ENCODE measurements at regions not wholly inside any gene's neighbourhood (a gene's known extent, or its start where the extent isn't known, plus 50 kb on each side); places are given as distances from the start of the nearest gene placed in this dataset.

DNA sequence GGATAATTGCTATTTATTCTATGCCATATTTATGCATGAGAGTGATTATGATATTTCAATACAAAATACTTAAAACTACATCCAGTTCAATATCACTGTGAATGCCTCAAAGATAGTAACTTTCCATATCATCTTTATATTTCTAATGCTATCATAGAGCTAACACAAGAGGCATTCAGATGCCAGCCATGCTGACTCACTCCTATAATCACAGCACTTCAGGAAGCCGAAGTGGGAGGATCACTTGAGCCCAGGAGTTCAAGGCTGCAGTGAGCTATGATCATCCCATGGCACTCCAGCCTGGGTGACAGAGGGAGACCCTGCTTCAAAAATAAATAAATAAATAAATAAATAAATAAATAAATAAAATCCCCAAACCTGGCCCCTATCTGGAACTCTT is 498.7 kb downstream of the EPHA3 start:
- TF ChIP-seq, protein P1, sequence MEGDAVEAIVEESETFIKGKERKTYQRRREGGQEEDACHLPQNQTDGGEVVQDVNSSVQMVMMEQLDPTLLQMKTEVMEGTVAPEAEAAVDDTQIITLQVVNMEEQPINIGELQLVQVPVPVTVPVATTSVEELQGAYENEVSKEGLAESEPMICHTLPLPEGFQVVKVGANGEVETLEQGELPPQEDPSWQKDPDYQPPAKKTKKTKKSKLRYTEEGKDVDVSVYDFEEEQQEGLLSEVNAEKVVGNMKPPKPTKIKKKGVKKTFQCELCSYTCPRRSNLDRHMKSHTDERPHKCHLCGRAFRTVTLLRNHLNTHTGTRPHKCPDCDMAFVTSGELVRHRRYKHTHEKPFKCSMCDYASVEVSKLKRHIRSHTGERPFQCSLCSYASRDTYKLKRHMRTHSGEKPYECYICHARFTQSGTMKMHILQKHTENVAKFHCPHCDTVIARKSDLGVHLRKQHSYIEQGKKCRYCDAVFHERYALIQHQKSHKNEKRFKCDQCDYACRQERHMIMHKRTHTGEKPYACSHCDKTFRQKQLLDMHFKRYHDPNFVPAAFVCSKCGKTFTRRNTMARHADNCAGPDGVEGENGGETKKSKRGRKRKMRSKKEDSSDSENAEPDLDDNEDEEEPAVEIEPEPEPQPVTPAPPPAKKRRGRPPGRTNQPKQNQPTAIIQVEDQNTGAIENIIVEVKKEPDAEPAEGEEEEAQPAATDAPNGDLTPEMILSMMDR (IDR thresholded peaks at IDR 0.05) = no peak
- TF ChIP-seq POLR2A (IDR thresholded peaks at IDR 0.05) = no peak
